Left renal cortex interstitium (tissue), 4 donors: ENCODE measurements at regions not wholly inside any gene's neighbourhood (a gene's known extent, or its start where the extent isn't known, plus 50 kb on each side); places are given as distances from the start of the nearest gene placed in this dataset.

ENCODE experiments used
- DNase-seq, 4 donors: peaks; one replicate each; pipeline ENCODE4 v3.0.0-alpha.2; 2013; ENCODE audit warnings: low read depth in 4 of 4, low spot score in 2 of 4, missing footprints in 1 of 4

GRCh38 chr6:37104824-37105147 is 65.2 kb upstream of the PIM1 start:
- DNase-seq, result no peak

GRCh38 chr6:37105148-37106050 is 64.6 kb upstream of the PIM1 start:
- no peak for DNase-seq

- DNase-seq, result no peak
Measured at GRCh38 chr6:37106051-37106363, 63.9 kb upstream of the PIM1 start.

DNA sequence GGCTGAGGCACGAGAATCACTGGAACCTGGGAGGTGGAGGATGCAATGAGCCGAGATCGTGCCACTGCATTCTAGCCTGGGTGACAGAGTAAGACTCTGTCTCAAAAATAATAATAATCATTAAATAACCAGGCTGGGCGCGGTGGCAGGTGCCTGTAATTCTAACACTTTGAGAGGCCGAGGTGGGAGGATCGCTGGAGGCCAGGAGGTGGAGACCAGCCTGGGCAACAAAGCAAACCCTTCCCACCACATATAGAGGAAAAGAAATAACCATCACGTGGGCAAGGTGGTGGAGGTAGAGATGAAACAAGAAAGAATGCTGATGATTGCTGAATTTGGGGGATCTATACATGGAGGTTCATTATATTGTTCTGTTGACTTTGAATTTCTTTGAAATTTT is 63.4 kb upstream of the PIM1 start:
- DNase-seq, result no peak

GRCh38 chr6:37106982-37107491 is 62.9 kb upstream of the PIM1 start:
- no peak for DNase-seq

DNA sequence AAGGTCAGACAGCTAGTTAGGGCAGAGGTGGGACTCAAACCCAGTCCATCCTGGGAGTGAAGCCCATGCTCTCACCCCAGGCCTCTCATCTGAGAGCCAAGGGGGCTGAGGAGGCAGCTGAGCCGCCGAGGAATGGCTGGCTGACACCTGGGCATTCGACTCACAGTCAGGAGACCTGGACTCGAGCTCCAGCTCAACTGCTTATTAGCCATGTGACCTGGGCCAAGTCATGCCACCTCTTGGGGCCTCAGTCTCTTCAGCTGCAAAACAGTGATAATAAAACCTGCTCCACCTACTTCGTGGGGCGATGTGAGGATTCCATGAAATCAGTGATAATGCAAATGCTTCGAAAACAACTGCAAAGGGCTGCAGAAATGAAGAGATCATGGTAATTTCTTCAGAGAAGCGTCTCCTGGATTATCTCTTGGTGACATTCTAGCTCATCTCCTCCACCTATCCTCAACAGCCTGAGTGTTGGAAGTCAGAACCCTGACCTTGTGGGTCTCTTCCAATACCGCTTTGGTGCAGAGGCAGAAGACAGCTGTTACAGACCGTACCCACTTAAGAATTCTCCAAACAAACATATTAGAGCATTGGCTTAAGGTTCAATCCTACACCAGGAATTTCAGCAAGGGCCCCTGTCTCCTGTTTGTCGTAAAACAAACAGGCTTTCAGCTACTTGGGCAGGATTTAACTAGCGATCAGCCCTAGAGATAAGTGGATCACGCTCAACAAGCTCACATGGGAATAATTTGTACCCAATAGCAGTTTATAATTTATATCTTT is 60.0 kb upstream of the PIM1 start:
- DNase-seq, result no peak

DNA sequence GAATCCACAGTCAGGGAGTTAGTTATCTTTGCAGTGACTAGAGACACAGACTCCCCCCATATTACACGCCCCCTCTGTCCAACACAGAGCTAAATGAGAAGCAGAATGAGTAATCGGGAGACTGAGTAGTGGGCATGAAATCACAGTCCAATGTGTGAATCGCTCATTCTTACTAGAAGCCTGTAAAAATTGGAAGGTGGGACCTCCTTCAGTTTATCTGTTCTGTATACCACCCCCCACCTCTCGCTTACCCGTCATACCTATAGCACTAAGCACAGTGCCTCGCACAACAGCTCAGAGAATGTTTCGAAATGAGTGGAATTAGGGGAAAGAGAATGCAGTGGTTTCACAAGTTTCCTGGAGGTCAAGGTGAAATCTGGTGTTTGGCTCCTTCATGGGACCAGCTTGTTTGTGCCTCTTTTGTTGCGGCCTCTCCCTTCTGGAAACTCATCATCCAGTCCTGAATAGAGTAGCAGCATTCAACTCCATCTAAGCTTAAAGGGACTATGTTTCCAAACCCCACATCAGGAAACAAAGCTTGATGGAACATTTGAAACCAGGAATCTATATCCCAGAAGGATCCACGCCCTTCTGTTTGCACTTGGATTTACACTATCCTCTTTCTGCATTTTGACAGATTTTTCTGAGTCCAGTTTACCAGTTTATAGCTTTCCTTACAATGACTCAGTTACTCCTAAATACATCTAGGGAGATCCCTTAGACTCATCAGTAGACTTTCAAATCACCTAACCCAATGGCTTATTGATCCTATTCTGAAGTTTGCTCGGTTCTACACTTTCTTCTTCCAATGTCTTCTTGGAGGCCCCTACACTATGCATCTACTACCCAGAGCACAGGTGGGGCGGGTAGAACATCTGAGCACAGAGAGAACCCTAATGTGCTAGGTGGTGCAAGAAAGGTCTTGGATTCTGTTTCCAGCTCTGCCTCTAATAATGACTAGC is 59.2 kb upstream of the PIM1 start:
- DNase-seq, result no peak

DNA sequence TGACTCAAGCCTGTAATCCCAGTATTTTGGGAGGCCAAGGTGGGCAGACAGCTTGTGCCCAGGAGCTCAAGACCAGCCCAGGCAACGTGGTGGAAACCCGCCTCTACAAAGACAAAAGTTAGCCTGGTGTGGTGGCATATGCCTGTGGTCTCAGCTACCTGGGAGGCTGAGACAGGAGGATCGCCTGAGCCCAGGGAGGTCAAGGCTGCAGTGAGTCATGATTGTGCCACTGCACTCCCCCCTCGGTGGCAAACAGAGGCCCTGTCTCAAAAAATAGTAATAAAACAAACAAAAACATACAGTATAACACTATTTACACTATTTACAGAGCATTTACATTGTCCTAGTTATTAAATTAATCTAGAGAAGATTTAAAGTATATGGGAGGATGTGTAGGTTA is 56.0 kb upstream of the PIM1 start:
- no peak for DNase-seq

GRCh38 chr6:37114612-37115011 is 55.3 kb upstream of the PIM1 start:
- DNase-seq, result no peak

DNA sequence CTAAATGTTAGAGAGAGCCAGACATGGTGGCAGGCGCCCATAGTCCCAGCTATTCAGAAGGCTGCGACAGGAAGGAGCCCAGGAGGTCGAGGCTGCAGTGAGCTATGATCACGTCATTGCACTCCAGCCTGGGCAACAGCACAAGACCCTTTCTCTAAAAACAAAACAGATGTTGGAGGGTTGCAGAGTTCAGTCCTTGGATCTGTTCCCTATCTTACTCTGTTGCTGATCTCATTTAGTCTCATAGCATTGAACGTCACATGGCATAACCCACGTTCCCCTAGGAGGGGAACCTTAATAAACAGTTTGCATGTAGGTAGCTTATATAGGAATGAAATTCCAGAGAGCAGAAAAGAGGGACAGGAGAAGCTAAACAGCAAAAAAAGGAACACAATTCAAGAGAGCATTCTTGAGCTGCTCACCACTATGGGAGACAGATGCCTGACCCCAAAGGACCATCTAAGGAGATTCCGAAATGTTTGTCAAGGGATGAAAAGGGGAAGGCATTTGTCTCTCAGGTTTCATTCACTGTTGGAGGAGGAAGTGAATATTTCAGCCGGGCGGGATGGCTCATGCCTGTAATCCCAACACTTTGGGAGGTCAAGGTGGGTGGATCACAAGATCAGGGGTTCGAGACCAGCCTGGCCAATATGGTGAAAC is 54.6 kb upstream of the PIM1 start:
- no peak for DNase-seq

DNA sequence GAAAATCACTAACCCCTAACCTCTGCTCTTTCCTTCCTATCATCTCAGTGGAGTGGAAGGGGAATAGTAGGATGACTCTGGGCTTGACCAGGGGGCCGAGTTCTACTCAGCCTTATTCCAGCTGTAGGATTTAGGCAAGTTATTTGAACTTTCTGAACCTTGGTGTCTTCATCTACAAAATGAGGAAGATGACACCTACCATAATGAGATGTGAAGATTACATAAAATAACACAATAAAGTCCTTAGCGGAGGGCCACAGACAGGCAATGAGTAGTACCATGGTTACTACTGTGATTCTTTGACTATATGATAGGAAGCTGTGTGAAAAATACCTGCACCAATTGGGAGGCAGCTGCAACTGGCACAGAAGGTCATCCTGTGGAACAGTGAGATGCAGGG is 53.6 kb upstream of the PIM1 start:
- no peak for DNase-seq

- no peak for DNase-seq
Measured at GRCh38 chr6:37119387-37119886, 50.5 kb upstream of the PIM1 start.
